Liver (tissue), 8 donors: ENCODE measurements at regions not wholly inside any gene's neighbourhood (a gene's known extent, or its start where the extent isn't known, plus 50 kb on each side); places are given as distances from the start of the nearest gene placed in this dataset.

ENCODE experiments used
- DNase-seq: peaks from one replicate; pipeline ENCODE4 v3.0.0-alpha.2; 2017; ENCODE audit warnings: low spot score
- H3K27ac ChIP-seq, 2 donors: one replicate each; pipeline ENCODE4 v1.7.0; 2013; ENCODE audit warnings: inconsistent platforms in 2 of 2, low read length in 2 of 2, control low read depth in 1 of 2, low read depth in 1 of 2, mild to moderate bottlenecking in 1 of 2
- H3K27me3 ChIP-seq, 4 donors: one replicate each; pipeline versions ENCODE4 v1.6.1 to v1.7.0; 2013; ENCODE audit warnings: low read length in 3 of 4, inconsistent platforms in 1 of 4, mild to moderate bottlenecking in 1 of 4, moderate library complexity in 1 of 4; ENCODE audit not compliant: control insufficient read depth in 4 of 4, insufficient read depth in 4 of 4
- H3K36me3 ChIP-seq, 4 donors: one replicate each; pipeline versions ENCODE4 v1.6.1 to v1.7.0; 2013; ENCODE audit warnings: low read length in 3 of 4, mild to moderate bottlenecking in 3 of 4, low read depth in 1 of 4, moderate library complexity in 1 of 4; ENCODE audit not compliant: control insufficient read depth in 4 of 4, insufficient read depth in 3 of 4
- H3K4me1 ChIP-seq, 4 donors: one replicate each; pipeline versions ENCODE4 v1.6.1 to v1.7.0; 2013; ENCODE audit warnings: low read length in 3 of 4, mild to moderate bottlenecking in 3 of 4, moderate library complexity in 1 of 4; ENCODE audit not compliant: control insufficient read depth in 4 of 4, insufficient read depth in 4 of 4
- H3K4me3 ChIP-seq, 3 donors: one replicate each; pipeline versions ENCODE4 v1.6.1 to v1.7.0; 2013; ENCODE audit warnings: low read length in 3 of 3, control low read depth in 1 of 3, low read depth in 1 of 3, mild to moderate bottlenecking in 1 of 3
- H3K9ac ChIP-seq, 2 donors: one replicate each; pipeline ENCODE4 v1.7.0; 2013; ENCODE audit warnings: low read length in 2 of 2, mild to moderate bottlenecking in 2 of 2, moderate library complexity in 2 of 2, control low read depth in 1 of 2, low read depth in 1 of 2
- H3K9me3 ChIP-seq, 4 donors: one replicate each; pipeline versions ENCODE4 v1.6.1 to v1.7.0; 2013; ENCODE audit warnings: low read length in 3 of 4; ENCODE audit not compliant: control insufficient read depth in 4 of 4
- ATF3 ChIP-seq: IDR thresholded peaks from 2 replicates; pipeline ENCODE4 v1.6.1; 2016; ENCODE audit warnings: antibody characterized with exemption
- EGR1 ChIP-seq, 2 donors: IDR thresholded peaks; 2 replicates each; pipeline ENCODE4 v1.6.1; 2016 to 2018; ENCODE audit warnings: antibody characterized with exemption in 2 of 2, low read depth in 2 of 2
- FOXA1 ChIP-seq: IDR thresholded peaks from 2 replicates; pipeline ENCODE4 v1.6.1; 2016; ENCODE audit warnings: antibody characterized with exemption
- FOXA2 ChIP-seq: IDR thresholded peaks from 2 replicates; pipeline ENCODE4 v1.6.1; 2016; ENCODE audit warnings: antibody characterized with exemption
- GABPA ChIP-seq, 2 donors: IDR thresholded peaks in 1 of 2; conservative IDR thresholded peaks in 1 of 2; 2 replicates each; pipeline ENCODE4 v1.6.1; 2016; ENCODE audit warnings: antibody characterized with exemption in 2 of 2, mild to moderate bottlenecking in 1 of 2, moderate library complexity in 1 of 2
- HNF4A ChIP-seq, 2 donors: conservative IDR thresholded peaks; 2 replicates each; pipeline ENCODE4 v1.6.1; 2016; ENCODE audit warnings: antibody characterized with exemption in 2 of 2, mild to moderate bottlenecking in 2 of 2
- JUND ChIP-seq, 2 donors: IDR thresholded peaks; 2 replicates each; pipeline ENCODE4 v1.6.1; 2016; ENCODE audit warnings: antibody characterized with exemption in 2 of 2
- MAX ChIP-seq: IDR thresholded peaks from 2 replicates; pipeline ENCODE4 v1.6.1; 2016; ENCODE audit warnings: antibody characterized with exemption
- NR2F2 ChIP-seq: IDR thresholded peaks from 2 replicates; pipeline ENCODE4 v1.6.1; 2016; ENCODE audit warnings: antibody characterized with exemption
- RAD21 ChIP-seq, 2 donors: IDR thresholded peaks; 2 replicates each; pipeline ENCODE4 v1.6.1; 2016; ENCODE audit warnings: antibody characterized with exemption in 2 of 2, mild to moderate bottlenecking in 2 of 2
- REST ChIP-seq: IDR thresholded peaks from 2 replicates; pipeline ENCODE4 v1.6.1; 2016; ENCODE audit warnings: antibody characterized with exemption, mild to moderate bottlenecking
- RXRA ChIP-seq, 2 donors: IDR thresholded peaks; 2 replicates each; pipeline ENCODE4 v1.6.1; 2017 to 2018; ENCODE audit warnings: antibody characterized with exemption in 2 of 2, mild to moderate bottlenecking in 1 of 2
- SP1 ChIP-seq: IDR thresholded peaks from 2 replicates; pipeline ENCODE4 v1.6.1; 2018; ENCODE audit warnings: antibody characterized with exemption, mild to moderate bottlenecking
- TAF1 ChIP-seq: conservative IDR thresholded peaks from 2 replicates; pipeline ENCODE4 v1.6.1; 2016; ENCODE audit warnings: antibody characterized with exemption, mild to moderate bottlenecking
- ZBTB33 ChIP-seq: IDR thresholded peaks from 2 replicates; pipeline ENCODE4 v1.6.1; 2016; ENCODE audit warnings: antibody characterized with exemption
- WGBS: extraction: QIAGEN DNeasy Blood & Tissue Kit; methylation state at CpG from one replicate; pipeline ENCODE4 v1.1.7; 2013; 5-methylcytosine and 5-hydroxymethylcytosine counted together
- TF ChIP-seq, protein P1 (sequence below): fragments of 150-350 bp; IDR thresholded peaks from 2 replicates; pipeline ENCODE4 v1.5.1; 2017; ENCODE audit warnings: improper control_type of control experiment, low read depth, low read length; ENCODE audit not compliant: missing input control
- donor health status: healthy.
- donor health status: healthy.
- donor health status: healthy.
- donor health status: healthy.
- donor health status: healthy.

GRCh38 chr12:124392667-124393413 is 97.9 kb downstream of the RFLNA start:
- H3K4me3 ChIP-seq = no peak overlapping the region
- H3K4me1 ChIP-seq = peaks cover 26 to 68% (median 43%) of the 10 kb centered on the region in 4 donors
- H3K36me3 ChIP-seq = peaks cover under 1 to 3% (median 2%) of the 10 kb centered on the region in 4 donors
- 17% methylated on average over 20 of the region's 20 CpGs for WGBS
- H3K9ac ChIP-seq = no peak overlapping the region
- peak; percentile 67 for DNase-seq
- TF ChIP-seq FOXA2 = no peak
- TF ChIP-seq RAD21 (IDR thresholded peaks at IDR 0.05) = peak; percentile 29 to 53
- TF ChIP-seq HNF4A (conservative IDR thresholded peaks at IDR 0.05) = peak; percentile 8 to 58
- TF ChIP-seq FOXA1 = no peak
- no peak for TF ChIP-seq REST
- TF ChIP-seq SP1 = peak; percentile 39
- TF ChIP-seq NR2F2 = peak; percentile 84
- TF ChIP-seq RXRA (IDR thresholded peaks at IDR 0.05) = peak; percentile 60 to 80
- no peak for TF ChIP-seq TAF1
- TF ChIP-seq, protein P1, sequence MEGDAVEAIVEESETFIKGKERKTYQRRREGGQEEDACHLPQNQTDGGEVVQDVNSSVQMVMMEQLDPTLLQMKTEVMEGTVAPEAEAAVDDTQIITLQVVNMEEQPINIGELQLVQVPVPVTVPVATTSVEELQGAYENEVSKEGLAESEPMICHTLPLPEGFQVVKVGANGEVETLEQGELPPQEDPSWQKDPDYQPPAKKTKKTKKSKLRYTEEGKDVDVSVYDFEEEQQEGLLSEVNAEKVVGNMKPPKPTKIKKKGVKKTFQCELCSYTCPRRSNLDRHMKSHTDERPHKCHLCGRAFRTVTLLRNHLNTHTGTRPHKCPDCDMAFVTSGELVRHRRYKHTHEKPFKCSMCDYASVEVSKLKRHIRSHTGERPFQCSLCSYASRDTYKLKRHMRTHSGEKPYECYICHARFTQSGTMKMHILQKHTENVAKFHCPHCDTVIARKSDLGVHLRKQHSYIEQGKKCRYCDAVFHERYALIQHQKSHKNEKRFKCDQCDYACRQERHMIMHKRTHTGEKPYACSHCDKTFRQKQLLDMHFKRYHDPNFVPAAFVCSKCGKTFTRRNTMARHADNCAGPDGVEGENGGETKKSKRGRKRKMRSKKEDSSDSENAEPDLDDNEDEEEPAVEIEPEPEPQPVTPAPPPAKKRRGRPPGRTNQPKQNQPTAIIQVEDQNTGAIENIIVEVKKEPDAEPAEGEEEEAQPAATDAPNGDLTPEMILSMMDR = no peak
- no peak for TF ChIP-seq JUND (IDR thresholded peaks at IDR 0.05)
- no peak for TF ChIP-seq ZBTB33
- H3K27ac ChIP-seq = peak overlapping the region; percentile 55 to 56
- H3K9me3 ChIP-seq = no peaks in the 10 kb centered on the region
- H3K27me3 ChIP-seq = no peaks in the 10 kb centered on the region

- Histone ChIP-seq H3K4me3 (no peak overlapping the region), H3K4me1 (peaks cover 28 to 71% (median 46%) of the 10 kb centered on the region in 4 donors), H3K9ac (no peak overlapping the region), H3K9me3 (no peaks in the 10 kb centered on the region), H3K36me3 (peaks cover 0 to 3% (median 2%) of the 10 kb centered on the region in 4 donors), H3K27me3 (no peaks in the 10 kb centered on the region), H3K27ac (peak overlapping the region in 1 of 2 donors; percentile 55)
- DNase-seq = no peak
- TF ChIP-seq MAX (no peak), GABPA (IDR thresholded peaks at IDR 0.05 in 1 of 2, conservative IDR thresholded peaks at IDR 0.05 in 1 of 2) (no peak), ATF3 (no peak), REST (no peak), RXRA (IDR thresholded peaks at IDR 0.05) (no peak), EGR1 (IDR thresholded peaks at IDR 0.05; ENCODE audit: low read depth in 2 of 2) (no peak), SP1 (no peak), FOXA2 (no peak)
- TF ChIP-seq, protein P1 = no peak
- 80% methylated on average over 16 of the region's 16 CpGs for WGBS
Observed at GRCh38 chr12:124392271-124392666, 97.4 kb downstream of the RFLNA start.
